ENCODE measurements at regions not wholly inside any gene's neighbourhood (a gene's known extent, or its start where the extent isn't known, plus 50 kb on each side); places are given as distances from the start of the nearest gene placed in this dataset.
"Not testable (repeated sequence)": the region's sequence is repeated elsewhere in the genome, so short reads cannot be mapped to it uniquely, and the experiment has no call there.

DNA sequence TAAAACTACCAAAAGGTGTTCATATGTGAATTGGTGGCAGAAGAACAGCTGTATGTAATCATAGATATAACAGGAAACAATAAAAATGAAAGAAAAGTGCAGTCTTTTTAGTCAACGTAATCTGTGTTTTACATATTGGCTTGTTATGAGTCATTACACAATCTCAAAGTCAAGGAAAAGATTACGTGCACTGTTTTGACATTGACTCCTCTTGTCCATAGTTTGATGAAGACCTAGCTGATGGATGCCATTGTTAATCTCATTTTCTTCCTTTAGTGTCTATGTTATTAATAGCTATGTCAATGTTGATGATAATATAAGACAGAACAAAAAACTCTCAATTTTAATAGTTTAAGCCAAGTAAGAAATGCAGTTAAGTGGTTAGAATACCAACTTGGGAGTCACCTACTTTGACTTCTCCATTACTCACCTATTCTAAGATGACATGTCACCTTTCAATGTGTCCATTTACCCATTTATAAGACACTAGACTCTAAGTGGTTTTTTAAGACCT lies 84.5 kb upstream of the SAMSN1 start:
- H3K9me1 ChIP-seq (ENCODE audit: control insufficient read depth, extremely low read depth, insufficient read depth, low read length) = no peaks in the 10 kb centered on the region
- no peak overlapping the region for H3K9ac ChIP-seq (ENCODE audit: control insufficient read depth, extremely low read depth, insufficient read depth, low read length)
- TF ChIP-seq CTCF (optimal IDR thresholded peaks at IDR 0.05 in 1 of 3, IDR thresholded peaks at IDR 0.05 in 1 of 3, conservative IDR thresholded peaks at IDR 0.05 in 1 of 3; ENCODE audit: extremely low read depth in 1 of 3, insufficient read depth in 2 of 3, low read length in 3 of 3) (no peak), EZH2 (IDR thresholded peaks at IDR 0.05; ENCODE audit: low read length) (no peak)
- no peak for FAIRE-seq
- no peaks in the 10 kb centered on the region for H3K79me2 ChIP-seq (ENCODE audit: control insufficient read depth, insufficient read depth, low read length)
- H3K4me1 ChIP-seq (ENCODE audit: control insufficient read depth, extremely low read depth, insufficient read depth, low read length) = no peaks in the 10 kb centered on the region
- no peaks in the 10 kb centered on the region for H3K36me3 ChIP-seq (ENCODE audit: control insufficient read depth in 2 of 2, extremely low read depth in 1 of 2, insufficient read depth in 2 of 2, low read length in 2 of 2)
- no peak overlapping the region for H3K4me2 ChIP-seq (ENCODE audit: control insufficient read depth, extremely low read depth, insufficient read depth, low read depth, low read length)
- H3K4me3 ChIP-seq (ENCODE audit: control insufficient read depth in 2 of 3, extremely low read depth in 1 of 3, insufficient read depth in 2 of 3, low read depth in 1 of 3, low read length in 3 of 3) = no peak overlapping the region
- H4K20me1 ChIP-seq (ENCODE audit: control insufficient read depth, extremely low read depth, insufficient read depth, low read length) = no peaks in the 10 kb centered on the region
- dilution Hi-C loops (cut with MboI; ENCODE audit: extremely low pct_ligation_motif_present, low sequenced_read_pairs) = no loop called here
- no peak for DNase-seq (ENCODE audit: low read depth, low spot score)
- no peak overlapping the region for H2AFZ ChIP-seq (ENCODE audit: control insufficient read depth, low read length)
- no peaks in the 10 kb centered on the region for H3K27me3 ChIP-seq (ENCODE audit: control insufficient read depth, extremely low read depth, insufficient read depth, low read length)
- H3K27ac ChIP-seq (ENCODE audit: control insufficient read depth, insufficient read depth, low read length) = no peak overlapping the region
- no peaks in the 10 kb centered on the region for H3K9me3 ChIP-seq (ENCODE audit: control insufficient read depth, low read depth, low read length)

DNA sequence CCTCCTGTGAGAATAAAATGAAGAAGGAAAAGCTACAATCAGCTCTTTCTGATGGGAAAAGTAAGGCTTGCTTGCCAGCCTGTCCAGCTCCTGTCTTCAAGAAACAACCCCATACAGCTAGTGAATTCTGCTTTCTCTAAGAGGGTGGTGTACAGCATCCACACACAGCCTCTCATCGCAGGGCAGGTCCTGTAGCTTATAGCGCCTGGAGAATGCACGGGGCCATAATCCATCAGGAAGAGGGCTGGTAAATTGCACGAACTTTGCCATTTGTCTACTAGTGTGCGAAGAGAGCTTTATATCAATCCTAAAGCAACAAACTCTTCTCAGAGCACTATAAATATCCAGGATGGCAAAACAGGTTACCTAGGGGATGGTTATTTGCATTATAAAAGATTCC lies 83.3 kb upstream of the SAMSN1 start:
- no peaks in the 10 kb centered on the region for H3K27me3 ChIP-seq (ENCODE audit: control insufficient read depth, extremely low read depth, insufficient read depth, low read length)
- H3K36me3 ChIP-seq (ENCODE audit: control insufficient read depth in 2 of 2, extremely low read depth in 1 of 2, insufficient read depth in 2 of 2, low read length in 2 of 2) = no peaks in the 10 kb centered on the region
- no peaks in the 10 kb centered on the region for H4K20me1 ChIP-seq (ENCODE audit: control insufficient read depth, extremely low read depth, insufficient read depth, low read length)
- H3K4me2 ChIP-seq (ENCODE audit: control insufficient read depth, extremely low read depth, insufficient read depth, low read depth, low read length) = no peak overlapping the region
- H2AFZ ChIP-seq (ENCODE audit: control insufficient read depth, low read length) = no peak overlapping the region
- DNase-seq (ENCODE audit: low read depth, low spot score) = no peak
- H3K4me3 ChIP-seq (ENCODE audit: control insufficient read depth in 2 of 3, extremely low read depth in 1 of 3, insufficient read depth in 2 of 3, low read depth in 1 of 3, low read length in 3 of 3) = no peak overlapping the region
- TF ChIP-seq EZH2 (IDR thresholded peaks at IDR 0.05; ENCODE audit: low read length) = no peak
- no peak for TF ChIP-seq CTCF (optimal IDR thresholded peaks at IDR 0.05 in 1 of 3, IDR thresholded peaks at IDR 0.05 in 1 of 3, conservative IDR thresholded peaks at IDR 0.05 in 1 of 3; ENCODE audit: extremely low read depth in 1 of 3, insufficient read depth in 2 of 3, low read length in 3 of 3)
- H3K4me1 ChIP-seq (ENCODE audit: control insufficient read depth, extremely low read depth, insufficient read depth, low read length) = no peaks in the 10 kb centered on the region
- H3K79me2 ChIP-seq (ENCODE audit: control insufficient read depth, insufficient read depth, low read length) = no peaks in the 10 kb centered on the region
- no peaks in the 10 kb centered on the region for H3K9me1 ChIP-seq (ENCODE audit: control insufficient read depth, extremely low read depth, insufficient read depth, low read length)
- dilution Hi-C loops (cut with MboI; ENCODE audit: extremely low pct_ligation_motif_present, low sequenced_read_pairs) = no loop called here
- no peak for FAIRE-seq
- no peaks in the 10 kb centered on the region for H3K9me3 ChIP-seq (ENCODE audit: control insufficient read depth, low read depth, low read length)
- H3K9ac ChIP-seq (ENCODE audit: control insufficient read depth, extremely low read depth, insufficient read depth, low read length) = no peak overlapping the region
- H3K27ac ChIP-seq (ENCODE audit: control insufficient read depth, insufficient read depth, low read length) = no peak overlapping the region

- H4K20me1 ChIP-seq (ENCODE audit: control insufficient read depth, extremely low read depth, insufficient read depth, low read length); H3K4me1 ChIP-seq (ENCODE audit: control insufficient read depth, extremely low read depth, insufficient read depth, low read length); H3K79me2 ChIP-seq (ENCODE audit: control insufficient read depth, insufficient read depth, low read length); H3K36me3 ChIP-seq (ENCODE audit: control insufficient read depth in 2 of 2, extremely low read depth in 1 of 2, insufficient read depth in 2 of 2, low read length in 2 of 2); FAIRE-seq; H2AFZ ChIP-seq (ENCODE audit: control insufficient read depth, low read length); H3K9me1 ChIP-seq (ENCODE audit: control insufficient read depth, extremely low read depth, insufficient read depth, low read length); H3K9me3 ChIP-seq (ENCODE audit: control insufficient read depth, low read depth, low read length); dilution Hi-C loops (cut with MboI; ENCODE audit: extremely low pct_ligation_motif_present, low sequenced_read_pairs); H3K9ac ChIP-seq (ENCODE audit: control insufficient read depth, extremely low read depth, insufficient read depth, low read length); H3K27me3 ChIP-seq (ENCODE audit: control insufficient read depth, extremely low read depth, insufficient read depth, low read length); H3K4me2 ChIP-seq (ENCODE audit: control insufficient read depth, extremely low read depth, insufficient read depth, low read depth, low read length); H3K4me3 ChIP-seq (ENCODE audit: control insufficient read depth in 2 of 3, extremely low read depth in 1 of 3, insufficient read depth in 2 of 3, low read depth in 1 of 3, low read length in 3 of 3); H3K27ac ChIP-seq (ENCODE audit: control insufficient read depth, insufficient read depth, low read length); DNase-seq (ENCODE audit: low read depth, low spot score): not testable (repeated sequence)
Observed at GRCh38 chr21:14623079-14623478, 77.0 kb upstream of the SAMSN1 start.
